HG02759 (cell line): ENCODE measurements at regions not wholly inside any gene's neighbourhood (a gene's known extent, or its start where the extent isn't known, plus 50 kb on each side); places are given as distances from the start of the nearest gene placed in this dataset.

Experiments used
- ATAC-seq: cut with Tn5 transposase; IDR thresholded peaks from one replicate; pipeline ENCODE4 v1.9.1; 2021; ENCODE audit warnings: mild to moderate bottlenecking, moderate library complexity; ENCODE audit not compliant: unreplicated experiment

DNA sequence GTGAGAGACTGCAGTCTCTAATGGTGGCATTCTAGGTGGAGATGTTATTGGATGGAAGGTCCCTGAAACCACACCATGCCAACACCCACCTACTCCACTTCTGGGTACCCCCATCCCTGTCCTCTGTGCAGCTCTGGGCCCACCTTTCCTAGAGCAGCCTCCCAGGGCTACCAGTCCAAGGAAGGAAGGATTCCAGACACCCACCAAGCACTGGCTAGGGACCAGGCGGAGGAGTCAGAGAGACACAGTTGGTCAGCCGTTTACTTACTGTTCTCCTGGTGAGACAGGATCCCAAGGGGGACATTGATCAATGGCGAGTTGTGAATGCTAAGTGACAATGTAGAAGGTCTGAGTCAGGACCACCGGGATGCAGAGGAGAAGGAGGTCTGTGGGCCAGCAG is 151.6 kb downstream of the TTC32 start:
- no peak for ATAC-seq

DNA sequence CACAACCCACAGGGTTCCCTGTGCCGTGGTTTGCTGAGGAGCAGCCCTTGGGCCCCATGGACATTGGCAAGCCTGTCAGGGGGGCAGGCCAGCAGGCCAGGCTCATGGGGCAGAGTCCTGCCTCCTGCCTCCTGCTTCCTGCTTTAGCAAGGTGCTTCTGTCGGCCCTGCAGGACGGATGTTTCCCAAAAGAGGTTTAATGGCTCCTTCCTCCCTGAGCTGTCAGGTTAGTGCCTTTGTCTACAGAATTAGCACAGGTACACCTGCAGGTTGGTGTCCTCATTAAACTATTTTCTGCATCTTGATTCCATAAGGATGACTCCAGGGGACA is 152.3 kb downstream of the TTC32 start:
- no peak for ATAC-seq

DNA sequence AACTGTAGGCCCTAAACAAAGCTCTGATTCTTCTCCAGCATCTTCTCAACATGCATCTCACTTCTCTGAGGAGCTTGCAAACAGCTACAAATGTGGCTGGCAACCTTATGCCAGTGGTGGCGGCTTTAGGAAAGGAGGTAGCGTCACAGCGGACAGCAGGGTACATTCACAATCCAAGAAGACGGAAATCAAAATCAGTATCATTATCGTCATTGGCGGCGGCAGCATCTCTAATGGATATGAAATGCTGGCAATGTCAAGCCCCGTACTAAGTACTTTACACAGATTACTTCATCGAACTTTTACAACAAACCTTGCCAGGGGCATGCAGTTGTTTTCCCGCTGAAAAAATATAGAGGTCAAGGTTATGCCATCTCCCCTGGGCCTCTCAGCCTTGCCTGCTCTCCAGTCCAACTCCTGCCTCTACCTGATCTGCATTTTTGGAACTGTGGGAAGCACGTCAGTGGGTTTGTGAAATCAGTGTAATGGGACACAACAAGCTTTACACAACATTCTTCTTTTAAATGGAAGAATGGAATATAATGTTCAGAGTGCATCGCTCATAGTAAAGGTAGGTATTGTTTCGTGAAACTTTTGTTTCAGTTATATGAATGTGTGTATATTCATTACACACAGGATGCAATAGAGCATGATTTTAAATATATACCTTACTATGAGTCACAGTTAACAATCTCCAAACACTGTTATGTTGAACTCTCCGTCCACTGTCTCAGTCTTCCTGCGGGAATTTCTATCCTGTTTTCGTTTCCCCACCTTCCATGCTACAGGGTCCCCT is 152.9 kb downstream of the TTC32 start:
- no peak for ATAC-seq

DNA sequence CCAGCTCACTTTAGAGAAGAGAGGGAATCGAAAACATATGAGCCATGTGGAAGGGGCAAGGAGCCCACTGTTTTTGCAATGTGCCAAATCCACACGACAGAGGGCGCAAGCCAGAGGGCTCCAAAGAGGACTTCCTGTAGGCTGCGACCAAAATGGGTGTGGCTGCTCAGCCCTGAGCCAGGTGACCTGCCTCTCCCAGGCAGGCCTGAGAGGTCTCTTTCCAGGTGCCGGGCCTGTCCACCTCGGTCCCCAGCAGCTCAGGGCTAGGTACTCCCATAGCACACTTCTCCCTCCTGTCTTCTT is 153.8 kb downstream of the TTC32 start:
- ATAC-seq = no peak

DNA sequence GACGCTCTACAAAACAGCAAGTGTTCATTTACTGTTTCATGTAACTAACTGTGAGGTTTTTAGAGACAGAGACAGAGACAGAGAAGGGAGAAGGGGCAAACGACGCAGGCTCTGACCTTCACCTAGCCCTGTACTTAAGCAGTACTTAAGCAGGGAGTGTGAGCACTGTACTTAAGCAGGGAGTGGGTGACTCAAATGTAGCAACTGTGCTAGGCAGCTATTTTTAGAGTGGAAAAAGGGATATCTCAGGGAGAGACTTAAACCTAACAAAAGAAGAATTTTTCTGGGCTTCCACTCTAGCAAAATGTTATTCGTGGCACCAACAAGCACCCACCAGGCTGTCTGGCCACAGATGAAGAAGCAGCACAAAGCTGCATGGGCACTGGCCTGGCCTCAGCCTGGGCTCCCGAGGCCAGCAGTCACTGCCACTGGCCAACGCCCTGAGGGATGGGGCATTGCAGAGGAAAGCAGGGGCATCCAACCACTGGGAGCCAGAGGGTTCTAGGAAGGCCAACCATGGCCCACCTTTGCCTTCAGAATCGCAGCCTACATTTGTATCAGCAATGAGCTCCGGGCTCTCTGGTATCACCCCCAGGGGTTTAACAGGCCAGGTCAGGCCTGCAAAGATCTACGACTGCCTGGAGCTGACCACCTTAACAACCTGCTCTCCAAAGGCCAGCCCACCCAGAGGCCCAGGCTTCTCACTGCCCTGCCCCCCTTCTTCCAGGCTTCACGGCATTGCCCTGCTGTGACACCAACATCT is 154.3 kb downstream of the TTC32 start:
- no peak for ATAC-seq

DNA sequence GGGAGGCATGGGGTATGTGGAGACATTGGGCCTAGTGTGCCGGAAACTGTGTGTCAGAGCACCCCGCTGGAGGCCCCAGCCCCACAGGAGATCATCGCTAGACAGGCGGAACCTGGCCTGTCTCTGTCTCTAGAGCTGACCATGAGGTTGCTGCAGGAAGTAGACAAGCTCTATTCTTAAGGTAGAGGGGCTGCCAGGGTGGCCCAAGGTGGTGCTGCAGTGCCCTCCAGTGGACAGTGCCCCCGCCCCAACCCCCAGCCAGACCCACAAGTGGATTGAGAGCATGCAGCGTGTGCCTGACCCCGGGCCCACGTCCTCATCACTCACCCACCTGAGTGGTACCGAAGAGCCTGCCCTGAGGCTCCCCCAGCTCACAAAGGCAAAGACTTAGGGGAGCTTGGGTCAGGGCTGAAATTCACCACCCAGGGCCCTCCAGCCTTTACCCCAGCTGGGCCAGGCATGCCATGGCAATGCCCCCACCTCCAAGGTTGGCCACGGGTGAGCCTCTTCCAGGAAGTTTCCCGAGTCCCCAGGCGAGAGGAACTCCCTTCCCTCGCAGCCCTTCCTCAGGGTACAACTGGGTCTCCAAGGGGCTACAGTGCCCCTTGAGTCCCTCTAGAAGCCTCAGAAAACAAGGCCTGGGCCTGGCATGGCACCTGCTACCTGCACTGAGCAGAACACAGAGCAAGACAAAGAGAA is 155.0 kb downstream of the TTC32 start:
- no peak for ATAC-seq

DNA sequence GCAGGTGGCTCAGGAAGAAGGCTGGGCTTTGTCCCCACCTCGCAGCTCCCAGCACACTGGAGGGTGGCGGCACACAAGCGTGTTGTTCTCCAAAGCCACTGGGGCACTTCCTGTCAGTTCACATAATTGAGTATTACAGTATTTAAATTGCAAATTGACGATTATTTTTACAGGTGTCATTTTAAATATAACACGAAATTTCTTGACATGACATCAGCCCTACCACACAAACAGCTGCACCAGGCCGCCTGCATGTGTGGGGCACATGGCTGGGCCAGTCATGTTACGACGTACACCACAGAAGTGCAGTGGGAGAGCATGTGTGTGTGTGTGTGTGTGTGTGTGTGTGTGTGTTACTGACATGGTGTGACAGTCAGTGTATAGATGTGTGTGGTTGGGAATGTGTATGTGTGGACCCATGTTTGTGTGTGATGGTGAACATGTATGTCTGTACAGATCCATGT is 155.6 kb downstream of the TTC32 start:
- ATAC-seq = no peak

DNA sequence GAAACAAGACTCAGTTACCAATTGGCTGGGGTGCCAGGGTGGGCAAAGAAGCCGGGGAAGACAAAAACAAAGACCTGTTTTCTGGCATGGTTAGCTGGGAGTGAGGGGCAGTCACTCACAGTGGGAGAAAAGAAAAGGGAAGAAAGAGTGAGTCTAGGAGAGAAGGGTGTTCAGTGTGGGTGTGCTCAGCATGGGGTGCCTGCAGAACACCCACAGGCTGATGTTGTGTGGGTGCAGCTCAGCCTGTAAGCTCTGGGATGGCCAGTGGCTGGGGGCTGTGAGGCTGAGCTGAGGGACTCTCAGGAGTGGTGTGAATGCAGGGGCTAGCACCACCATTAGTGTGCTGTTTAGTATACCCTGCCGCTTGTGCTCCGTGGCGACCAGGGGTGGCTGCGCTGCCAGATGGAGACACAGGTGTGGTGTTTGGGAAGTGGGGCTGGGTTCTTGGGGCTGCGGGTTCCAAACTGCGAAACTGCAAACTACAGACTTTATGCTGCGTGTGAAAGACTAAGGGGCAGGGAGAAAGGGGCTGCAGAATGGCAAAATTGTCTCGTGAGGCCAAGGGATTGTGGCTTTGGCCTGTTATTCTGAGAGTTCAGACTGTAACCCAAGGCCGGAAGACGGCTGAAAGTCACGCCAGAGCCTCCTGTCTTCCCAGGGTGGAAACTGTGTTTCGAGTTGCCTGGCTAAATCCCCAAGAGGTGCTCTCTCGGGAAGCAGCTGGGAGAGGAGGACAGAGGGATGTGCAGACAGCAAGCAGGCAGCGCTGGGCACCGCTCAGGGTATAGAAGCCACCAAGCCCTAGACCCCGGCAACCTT is 156.3 kb downstream of the TTC32 start:
- ATAC-seq = no peak

DNA sequence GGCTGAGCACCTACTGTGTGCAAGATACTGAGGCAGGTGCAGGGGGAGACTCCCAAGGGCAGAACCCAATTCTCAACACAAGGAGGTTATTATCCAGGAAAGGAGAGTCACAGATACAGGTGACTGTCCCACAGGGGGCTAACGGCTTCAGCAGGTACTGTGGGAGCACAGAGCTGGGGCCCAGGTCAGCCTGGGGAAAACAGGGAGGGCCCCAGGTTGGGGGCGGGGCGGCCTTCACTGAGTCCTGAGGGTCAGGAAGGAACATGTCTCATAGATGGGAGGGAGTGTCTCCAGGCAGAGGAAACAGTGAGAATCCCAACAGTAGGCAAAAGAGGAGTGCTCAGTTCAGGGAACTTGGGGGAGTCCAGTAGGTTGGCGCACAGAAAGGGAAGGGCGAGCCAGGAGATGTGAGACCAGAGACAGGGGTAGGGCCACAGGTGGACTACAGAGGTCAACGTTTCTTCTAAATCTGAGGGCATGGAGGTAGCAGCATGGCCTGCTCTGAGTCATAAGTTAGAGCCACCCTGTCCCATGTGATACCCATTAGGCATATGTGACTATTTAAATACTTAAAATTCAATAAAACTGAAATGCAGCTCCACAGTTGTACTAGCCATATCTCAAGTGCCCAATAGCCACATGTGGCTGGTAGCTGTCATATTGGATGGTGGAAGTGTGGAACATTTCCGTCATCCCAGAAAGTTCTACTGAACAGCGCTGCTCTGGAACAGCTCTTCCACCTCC is 157.2 kb downstream of the TTC32 start:
- no peak for ATAC-seq

DNA sequence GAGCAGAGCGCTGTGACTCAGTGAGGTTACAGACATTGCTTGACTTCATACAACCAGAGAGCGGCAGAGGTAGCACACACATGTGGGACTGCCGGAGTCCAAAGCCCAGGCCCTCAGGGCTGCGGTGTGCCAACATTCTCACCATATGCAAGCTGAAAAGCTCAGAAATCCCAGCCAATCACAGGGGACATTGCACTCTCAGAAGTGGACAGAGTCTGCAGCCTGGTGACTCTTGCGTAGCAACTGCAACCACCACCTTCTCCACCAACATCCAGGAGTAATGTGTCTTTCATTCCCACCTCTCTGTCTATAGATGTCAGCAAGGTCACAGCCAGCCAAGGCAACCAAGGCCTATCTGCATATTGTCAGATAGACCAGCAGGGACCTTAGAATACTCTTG is 158.1 kb downstream of the TTC32 start:
- no peak for ATAC-seq

DNA sequence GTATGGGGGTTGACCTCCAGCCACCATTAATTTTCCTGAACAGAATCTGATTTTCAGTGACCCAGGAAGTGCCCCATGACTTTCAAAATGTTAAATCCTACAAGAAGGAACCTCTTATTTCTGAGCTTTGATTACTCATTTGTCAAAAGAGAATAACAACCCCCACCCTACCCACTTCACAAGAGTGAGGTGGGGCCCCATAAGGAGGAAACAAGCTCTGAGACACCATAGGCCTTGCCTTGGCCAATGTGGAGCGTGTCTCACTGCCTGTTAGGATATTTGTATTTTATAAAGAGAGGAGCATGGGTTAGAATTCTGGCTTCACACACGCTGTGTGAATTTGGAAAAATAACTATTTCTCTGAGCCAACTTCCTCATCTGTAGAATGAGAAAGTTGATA is 158.9 kb downstream of the TTC32 start:
- ATAC-seq = no peak

DNA sequence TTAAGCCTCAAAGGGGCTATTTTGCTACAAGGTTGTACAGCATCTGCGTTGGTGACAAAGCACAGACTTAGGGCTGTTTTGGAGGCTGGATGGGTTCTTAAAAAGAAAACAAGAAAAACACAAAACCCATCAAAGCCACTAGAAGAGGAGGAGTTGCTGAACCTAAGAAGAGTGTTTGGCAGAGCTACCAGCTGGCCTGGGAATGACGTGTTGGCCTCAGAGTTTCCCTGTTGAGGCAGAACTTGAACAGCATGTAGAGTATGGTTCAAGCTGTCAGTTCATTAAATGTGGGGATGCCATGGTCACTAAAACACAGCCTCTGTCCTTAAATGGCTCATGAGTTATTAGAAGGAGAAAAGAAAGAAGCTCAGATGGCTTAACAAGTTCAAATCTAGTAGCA is 162.5 kb downstream of the TTC32 start:
- ATAC-seq = no peak

DNA sequence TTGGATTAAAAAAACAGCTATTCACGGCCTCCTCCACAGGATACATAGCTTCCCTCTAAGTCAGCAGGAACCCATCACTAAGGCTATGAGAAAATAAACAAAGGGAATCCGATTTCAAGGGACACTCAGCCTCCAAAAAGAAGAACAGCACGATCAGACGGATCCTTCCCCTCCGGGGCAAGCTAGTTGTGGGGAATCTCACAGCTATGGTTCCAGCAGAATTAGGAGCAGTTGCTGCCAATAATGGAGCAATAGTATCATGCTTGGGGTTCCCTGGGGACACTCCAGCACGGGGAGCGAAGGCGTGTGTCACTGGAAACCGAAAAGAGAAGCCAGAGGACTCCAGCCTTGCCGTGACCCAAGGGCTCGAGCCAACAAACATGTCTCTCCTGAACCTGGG is 163.1 kb downstream of the TTC32 start:
- ATAC-seq = no peak

DNA sequence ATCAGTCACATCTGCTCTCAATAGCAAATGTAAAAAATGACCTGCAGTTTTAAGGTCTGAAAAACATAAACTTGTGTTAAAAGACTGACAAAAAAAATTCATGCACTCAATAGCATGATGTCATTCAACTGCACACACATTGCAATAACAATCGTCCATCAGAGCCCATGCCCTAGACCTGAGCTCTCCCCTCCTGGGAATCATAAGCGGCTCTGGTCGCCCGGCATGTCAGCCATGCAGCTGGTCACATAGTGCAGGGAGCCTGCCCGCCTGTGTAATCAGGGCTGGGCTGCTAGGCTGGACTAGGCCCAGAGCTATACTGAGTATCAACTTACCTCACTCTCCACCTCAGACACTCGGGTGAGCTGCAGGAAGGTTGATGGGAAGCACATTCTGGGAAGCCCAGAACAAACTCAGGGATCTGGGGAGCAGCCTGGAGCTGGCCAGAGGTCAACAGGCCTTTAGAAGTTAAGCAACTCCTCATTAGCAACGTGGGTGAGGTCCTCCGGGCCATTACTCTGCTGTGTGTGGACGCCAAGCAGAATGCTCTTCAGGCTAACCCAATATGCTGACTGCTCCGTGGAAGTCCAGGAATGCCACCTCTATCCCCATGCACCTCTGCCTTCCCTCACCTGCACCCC is 165.5 kb downstream of the TTC32 start:
- no peak for ATAC-seq

DNA sequence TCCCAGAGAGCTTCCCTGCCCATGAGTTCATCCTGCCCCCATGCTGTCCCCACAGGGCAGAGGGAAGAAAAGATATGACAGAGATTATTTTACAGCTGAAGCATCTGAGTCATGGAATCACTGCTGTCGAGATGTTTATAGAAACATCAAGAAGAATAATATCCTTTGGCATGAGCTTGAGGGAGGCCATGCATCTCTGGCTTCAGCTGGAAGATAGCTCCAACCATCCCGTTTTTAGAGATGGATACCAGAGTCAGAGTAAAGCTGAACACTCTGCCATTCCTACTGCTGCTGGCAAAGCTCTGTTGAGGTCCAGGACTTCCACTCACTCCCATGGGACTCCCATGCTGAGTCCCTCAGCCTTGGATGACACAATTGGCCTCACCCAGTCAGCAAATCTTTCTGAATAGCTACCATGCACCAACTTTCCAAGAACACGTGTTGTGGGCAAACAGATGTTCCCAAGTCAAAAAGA is 167.8 kb downstream of the TTC32 start:
- no peak for ATAC-seq

DNA sequence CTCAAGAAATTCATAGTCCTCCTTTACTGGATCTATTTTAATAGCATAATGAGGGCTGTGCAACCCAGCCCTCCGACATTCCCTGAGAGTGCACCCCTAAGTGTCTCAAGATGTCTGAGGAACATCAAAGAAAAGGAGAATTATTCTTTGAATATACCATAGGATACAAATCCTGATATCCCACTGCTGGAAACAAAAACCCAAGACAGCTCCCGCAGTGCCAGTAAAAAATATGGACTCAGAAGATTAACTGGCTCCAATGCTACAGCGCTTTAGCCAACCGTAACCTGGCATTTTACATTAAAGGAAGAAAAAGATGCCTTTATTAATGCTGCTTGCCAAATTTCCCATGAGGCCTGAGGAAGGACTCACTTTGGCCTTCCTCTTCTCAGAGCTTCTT is 168.4 kb downstream of the TTC32 start:
- ATAC-seq = no peak

DNA sequence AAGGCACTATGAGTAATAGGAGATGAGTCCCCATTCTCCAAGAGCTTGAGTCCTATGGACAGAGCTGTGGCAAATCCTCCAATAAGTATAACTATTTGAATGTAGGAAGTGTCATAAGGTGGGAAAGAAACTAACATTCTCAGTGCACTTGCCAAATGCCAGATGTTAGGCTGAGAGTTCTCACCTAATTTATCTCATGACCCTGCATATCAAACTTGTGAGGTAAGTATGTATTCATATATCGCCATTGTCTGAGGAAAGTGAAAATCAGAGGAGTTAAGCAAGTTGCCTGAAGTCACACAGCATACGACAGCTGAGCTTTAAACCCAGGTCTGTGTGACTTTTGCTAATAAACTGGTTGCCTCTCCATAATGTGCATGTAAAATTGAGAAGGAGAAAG is 169.5 kb downstream of the TTC32 start:
- ATAC-seq = no peak

DNA sequence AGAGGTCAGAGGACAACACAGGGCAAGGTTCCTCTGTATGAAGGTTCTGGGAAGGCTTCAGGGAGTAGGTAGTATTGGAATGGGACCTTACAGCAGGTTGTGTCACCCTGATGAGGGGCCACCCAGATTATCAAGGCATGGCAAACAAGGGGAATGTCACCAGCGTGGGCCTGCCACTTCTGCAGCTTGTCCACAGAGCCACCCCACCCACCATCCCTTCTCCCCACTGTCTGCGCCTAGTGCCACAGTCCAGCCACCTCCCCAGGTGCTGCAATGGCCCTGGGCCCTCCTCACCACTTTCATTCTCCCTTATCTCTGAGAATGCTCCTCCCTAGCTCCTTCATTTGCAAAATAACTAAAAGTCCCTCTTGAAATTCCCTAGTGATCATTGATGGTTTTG is 170.3 kb downstream of the TTC32 start:
- ATAC-seq = no peak

DNA sequence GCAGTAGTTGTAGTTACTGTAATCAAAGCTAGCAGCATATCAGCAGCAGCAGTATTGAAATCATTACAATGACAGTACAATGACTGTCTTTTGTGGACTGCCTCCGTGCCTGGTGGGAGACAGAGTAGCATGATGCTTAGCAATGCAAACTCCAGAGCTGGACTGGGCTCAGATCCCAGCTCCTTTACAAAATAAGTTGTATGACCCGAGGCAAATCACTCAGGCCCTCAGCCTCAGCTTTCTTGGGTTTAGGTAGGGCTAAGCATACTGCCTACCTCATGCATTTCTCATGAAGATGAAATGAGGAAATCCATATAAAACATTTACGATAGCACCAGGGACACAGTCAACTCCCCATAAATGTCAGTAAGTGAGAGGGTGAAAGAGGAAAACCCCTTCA is 170.7 kb downstream of the TTC32 start:
- no peak for ATAC-seq

DNA sequence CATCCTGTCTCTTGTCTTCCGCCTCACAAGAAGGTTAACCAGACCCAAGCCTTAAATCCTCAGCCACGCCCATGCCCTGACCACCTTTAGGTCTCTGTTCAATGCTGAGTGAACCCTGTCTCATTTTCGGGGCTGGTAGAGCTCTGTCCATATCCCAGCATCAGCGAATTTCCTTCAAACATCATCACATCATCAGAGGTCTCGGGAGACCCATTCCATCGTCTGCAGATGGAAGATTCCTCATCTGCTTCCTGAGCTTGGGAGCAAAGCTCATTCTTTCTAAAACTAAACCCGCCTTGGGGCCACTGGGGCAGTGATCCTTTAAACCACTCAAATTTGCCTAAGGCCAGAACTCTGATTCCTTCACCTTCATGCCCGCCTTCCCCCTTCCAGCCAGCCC is 173.7 kb downstream of the TTC32 start:
- no peak for ATAC-seq
